PFSK-1 (cell line): ENCODE measurements at regions not wholly inside any gene's neighbourhood (a gene's known extent, or its start where the extent isn't known, plus 50 kb on each side); places are given as distances from the start of the nearest gene placed in this dataset.

Experiments used
- SIN3A ChIP-seq: IDR thresholded peaks from 2 replicates; pipeline ENCODE4 v1.6.1; 2012; ENCODE audit warnings: mild to moderate bottlenecking, low read length, moderate library complexity, borderline replicate concordance; ENCODE audit not compliant: insufficient read depth
- TAF1 ChIP-seq: IDR thresholded peaks from 2 replicates; pipeline ENCODE4 v1.6.1; 2012; ENCODE audit warnings: low read length, control low read depth, borderline replicate concordance; ENCODE audit not compliant: insufficient read depth
- TF ChIP-seq, protein P1 (sequence below), 2 experiments: IDR thresholded peaks; 2 replicates each; pipeline versions ENCODE4 v1.6.1 to v1.8.0; 2011 to 2012; ENCODE audit warnings: low read depth in 2 of 2, low read length in 2 of 2, control low read depth in 1 of 2, inconsistent platforms in 1 of 2, mild to moderate bottlenecking in 1 of 2, moderate library complexity in 1 of 2; ENCODE audit not compliant: insufficient read depth in 1 of 2

DNA sequence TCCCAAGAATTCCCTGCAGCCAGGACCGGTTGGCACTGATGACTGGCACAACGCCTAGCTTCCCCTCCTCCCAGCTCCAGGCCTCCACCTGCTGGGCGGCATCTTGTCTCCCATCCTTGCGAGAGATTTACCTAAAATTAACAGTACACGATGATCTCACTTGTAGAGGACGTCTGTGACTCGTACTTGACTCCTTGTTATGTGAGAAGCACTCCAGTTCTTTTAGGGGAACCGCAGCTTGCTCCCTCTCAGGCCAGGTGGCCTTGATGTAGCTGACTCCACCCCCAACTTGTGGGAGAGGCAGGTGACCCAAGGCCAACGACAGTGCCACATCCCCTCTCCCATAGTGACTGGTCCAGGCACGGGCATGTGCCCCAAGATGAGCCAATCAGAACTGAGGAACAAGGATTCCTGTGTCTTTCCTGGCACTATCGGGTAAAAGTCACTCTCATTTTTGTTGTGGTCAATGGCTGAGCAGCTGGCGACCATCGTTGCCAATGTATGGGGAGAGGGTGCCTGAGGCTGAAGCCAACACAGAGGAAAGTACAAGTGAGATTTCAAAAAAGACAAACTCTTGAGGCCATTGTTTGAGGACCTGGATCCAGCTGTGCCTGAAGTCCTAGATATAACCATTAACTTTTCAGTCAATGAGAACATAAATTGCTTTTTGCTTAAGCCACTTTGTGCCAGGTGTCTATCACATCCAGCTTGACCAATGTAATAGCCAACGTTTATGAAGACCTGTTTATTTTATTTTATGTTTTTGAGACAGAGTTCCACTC lies 208.7 kb downstream of the RBM19 start:
- TF ChIP-seq SIN3A (no peak), TAF1 (no peak)
- TF ChIP-seq, protein P1, sequence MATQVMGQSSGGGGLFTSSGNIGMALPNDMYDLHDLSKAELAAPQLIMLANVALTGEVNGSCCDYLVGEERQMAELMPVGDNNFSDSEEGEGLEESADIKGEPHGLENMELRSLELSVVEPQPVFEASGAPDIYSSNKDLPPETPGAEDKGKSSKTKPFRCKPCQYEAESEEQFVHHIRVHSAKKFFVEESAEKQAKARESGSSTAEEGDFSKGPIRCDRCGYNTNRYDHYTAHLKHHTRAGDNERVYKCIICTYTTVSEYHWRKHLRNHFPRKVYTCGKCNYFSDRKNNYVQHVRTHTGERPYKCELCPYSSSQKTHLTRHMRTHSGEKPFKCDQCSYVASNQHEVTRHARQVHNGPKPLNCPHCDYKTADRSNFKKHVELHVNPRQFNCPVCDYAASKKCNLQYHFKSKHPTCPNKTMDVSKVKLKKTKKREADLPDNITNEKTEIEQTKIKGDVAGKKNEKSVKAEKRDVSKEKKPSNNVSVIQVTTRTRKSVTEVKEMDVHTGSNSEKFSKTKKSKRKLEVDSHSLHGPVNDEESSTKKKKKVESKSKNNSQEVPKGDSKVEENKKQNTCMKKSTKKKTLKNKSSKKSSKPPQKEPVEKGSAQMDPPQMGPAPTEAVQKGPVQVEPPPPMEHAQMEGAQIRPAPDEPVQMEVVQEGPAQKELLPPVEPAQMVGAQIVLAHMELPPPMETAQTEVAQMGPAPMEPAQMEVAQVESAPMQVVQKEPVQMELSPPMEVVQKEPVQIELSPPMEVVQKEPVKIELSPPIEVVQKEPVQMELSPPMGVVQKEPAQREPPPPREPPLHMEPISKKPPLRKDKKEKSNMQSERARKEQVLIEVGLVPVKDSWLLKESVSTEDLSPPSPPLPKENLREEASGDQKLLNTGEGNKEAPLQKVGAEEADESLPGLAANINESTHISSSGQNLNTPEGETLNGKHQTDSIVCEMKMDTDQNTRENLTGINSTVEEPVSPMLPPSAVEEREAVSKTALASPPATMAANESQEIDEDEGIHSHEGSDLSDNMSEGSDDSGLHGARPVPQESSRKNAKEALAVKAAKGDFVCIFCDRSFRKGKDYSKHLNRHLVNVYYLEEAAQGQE (IDR thresholded peaks at IDR 0.05; ENCODE audit: insufficient read depth in 1 of 2, low read depth in 2 of 2, low read length in 2 of 2), result no peak
